ENCODE measurements at regions not wholly inside any gene's neighbourhood (a gene's known extent, or its start where the extent isn't known, plus 50 kb on each side); places are given as distances from the start of the nearest gene placed in this dataset.

- Histone ChIP-seq H3K79me2 (ENCODE audit: insufficient read depth, low read length) (no peaks in the 10 kb centered on the region), H3K4me3 (replicated peaks in 1 of 2; ENCODE audit: low read depth in 1 of 2, low read length in 2 of 2) (no peak overlapping the region), H4K20me1 (ENCODE audit: insufficient read depth) (no peaks in the 10 kb centered on the region), H3K9ac (ENCODE audit: low read length) (no peak overlapping the region), H3K27me3 (ENCODE audit: insufficient read depth, low read length) (no peaks in the 10 kb centered on the region), H3K9me2 (ENCODE audit: insufficient read depth) (no peaks in the 10 kb centered on the region), H3K36me3 (ENCODE audit: control insufficient read depth in 1 of 2, insufficient read depth in 2 of 2, low read length in 2 of 2) (no peaks in the 10 kb centered on the region), H3K9me3 (ENCODE audit: control insufficient read depth in 1 of 2, insufficient read depth in 1 of 2, low read depth in 1 of 2, low read length in 2 of 2) (no peaks in the 10 kb centered on the region), H3K27ac (ENCODE audit: low read depth, low read length) (no peak overlapping the region), H3K4me2 (ENCODE audit: low read length) (no peak overlapping the region), H3K4me1 (ENCODE audit: control insufficient read depth in 1 of 2, insufficient read depth in 2 of 2, low read length in 2 of 2) (peaks cover 0 to 12% of the 10 kb centered on the region in 2 experiments; a peak in 2 of 4 replicates), H2AFZ (ENCODE audit: low read depth, low read length, poor library complexity, severe bottlenecking) (no peak overlapping the region)
- DNase-seq (ENCODE audit: low read depth, low spot score) (no peak), ATAC-seq (no peak)
- BruUV-seq (replicated peaks): no TSS peak
- TF ChIP-seq CBX3 (IDR thresholded peaks at IDR 0.05; ENCODE audit: low read depth): no peak
- no peak for TF ChIP-seq ZFX (IDR thresholded peaks at IDR 0.05)
- no peak for TF ChIP-seq SIN3A (IDR thresholded peaks at IDR 0.05; ENCODE audit: low read depth)
- no peak for TF ChIP-seq YY1 (IDR thresholded peaks at IDR 0.05; ENCODE audit: extremely low read depth, insufficient replicate concordance, low read depth, low read length)
- TF ChIP-seq JUND (IDR thresholded peaks at IDR 0.05): no peak
- no peak for TF ChIP-seq POLR2A (IDR thresholded peaks at IDR 0.05; ENCODE audit: borderline replicate concordance, extremely low read depth, insufficient read depth, insufficient read length)
- intact Hi-C loops (cut with micrococcal nuclease): no loop called here
- ChIA-PET CTCF (interaction anchor here (1.4 to 3.1 kb wide), 3 partner anchors 9 to 189 kb away, joined by 3 to 19 read pairs (median 6); no protein-coding TSS in a partner anchor), POLR2A (interaction anchor here (1.3 kb wide), 1 partner anchor 114 kb away, joined by 5 read pairs; the partner anchor contains the start of gene GADD45A), RAD21 (ENCODE audit: low non-redundant PET in 1 of 2, low total read pairs in 2 of 2, uncharacterized antibody in 2 of 2, unreplicated experiment in 2 of 2) (interaction anchor here in 1 of 2 experiments (0.7 kb wide), 1 partner anchor 194 kb away, joined by 4 read pairs; no protein-coding TSS in a partner anchor)
These were observed 113.6 kb upstream of the GADD45A start for GRCh38 chr1:67571406-67571805.

- Histone ChIP-seq H3K27ac (ENCODE audit: low read depth, low read length) (no peak overlapping the region), H3K27me3 (ENCODE audit: insufficient read depth, low read length) (no peaks in the 10 kb centered on the region), H3K36me3 (ENCODE audit: control insufficient read depth in 1 of 2, insufficient read depth in 2 of 2, low read length in 2 of 2) (no peaks in the 10 kb centered on the region), H3K4me1 (ENCODE audit: control insufficient read depth in 1 of 2, insufficient read depth in 2 of 2, low read length in 2 of 2) (peaks cover 0 to 12% of the 10 kb centered on the region in 2 experiments; a peak in 2 of 4 replicates), H3K4me2 (ENCODE audit: low read length) (no peak overlapping the region), H2AFZ (ENCODE audit: low read depth, low read length, poor library complexity, severe bottlenecking) (no peak overlapping the region), H3K79me2 (ENCODE audit: insufficient read depth, low read length) (no peaks in the 10 kb centered on the region), H3K4me3 (replicated peaks in 1 of 2; ENCODE audit: low read depth in 1 of 2, low read length in 2 of 2) (no peak overlapping the region), H3K9ac (ENCODE audit: low read length) (no peak overlapping the region), H4K20me1 (ENCODE audit: insufficient read depth) (no peaks in the 10 kb centered on the region), H3K9me2 (ENCODE audit: insufficient read depth) (no peaks in the 10 kb centered on the region), H3K9me3 (ENCODE audit: control insufficient read depth in 1 of 2, insufficient read depth in 1 of 2, low read depth in 1 of 2, low read length in 2 of 2) (no peaks in the 10 kb centered on the region)
- ATAC-seq (no peak), DNase-seq (ENCODE audit: low read depth, low spot score) (no peak)
- CTCF ChIA-PET: interaction anchor here (1.4 to 3.1 kb wide), 2 partner anchors 10 to 14 kb away, joined by 3 to 19 read pairs; no protein-coding TSS in a partner anchor
- POLR2A ChIA-PET: no interaction called here
- RAD21 ChIA-PET (ENCODE audit: low non-redundant PET in 1 of 2, low total read pairs in 2 of 2, uncharacterized antibody in 2 of 2, unreplicated experiment in 2 of 2): interaction anchor here in 1 of 2 experiments (0.7 kb wide), 1 partner anchor 194 kb away, joined by 4 read pairs; no protein-coding TSS in a partner anchor
- intact Hi-C loops (cut with micrococcal nuclease): no loop called here
- no TSS peak for BruUV-seq (replicated peaks)
- TF ChIP-seq EZH2phosphoT487 (IDR thresholded peaks at IDR 0.05; ENCODE audit: borderline replicate concordance): no peak
- TF ChIP-seq SRF (IDR thresholded peaks at IDR 0.05; ENCODE audit: low read depth): no peak
- TF ChIP-seq SP1 (IDR thresholded peaks at IDR 0.05; ENCODE audit: low read depth): no peak
- no peak for TF ChIP-seq CEBPB (IDR thresholded peaks at IDR 0.05; ENCODE audit: low read depth)
- no peak for TF ChIP-seq EZH2 (IDR thresholded peaks at IDR 0.05)
- TF ChIP-seq ATF3 (IDR thresholded peaks at IDR 0.05): no peak
- TF ChIP-seq CBX3 (IDR thresholded peaks at IDR 0.05; ENCODE audit: low read depth): no peak
- TF ChIP-seq MAX (IDR thresholded peaks at IDR 0.05): no peak
- no peak for TF ChIP-seq POLR2A (IDR thresholded peaks at IDR 0.05; ENCODE audit: borderline replicate concordance, extremely low read depth, insufficient read depth, insufficient read length)
- TF ChIP-seq, protein P1, sequence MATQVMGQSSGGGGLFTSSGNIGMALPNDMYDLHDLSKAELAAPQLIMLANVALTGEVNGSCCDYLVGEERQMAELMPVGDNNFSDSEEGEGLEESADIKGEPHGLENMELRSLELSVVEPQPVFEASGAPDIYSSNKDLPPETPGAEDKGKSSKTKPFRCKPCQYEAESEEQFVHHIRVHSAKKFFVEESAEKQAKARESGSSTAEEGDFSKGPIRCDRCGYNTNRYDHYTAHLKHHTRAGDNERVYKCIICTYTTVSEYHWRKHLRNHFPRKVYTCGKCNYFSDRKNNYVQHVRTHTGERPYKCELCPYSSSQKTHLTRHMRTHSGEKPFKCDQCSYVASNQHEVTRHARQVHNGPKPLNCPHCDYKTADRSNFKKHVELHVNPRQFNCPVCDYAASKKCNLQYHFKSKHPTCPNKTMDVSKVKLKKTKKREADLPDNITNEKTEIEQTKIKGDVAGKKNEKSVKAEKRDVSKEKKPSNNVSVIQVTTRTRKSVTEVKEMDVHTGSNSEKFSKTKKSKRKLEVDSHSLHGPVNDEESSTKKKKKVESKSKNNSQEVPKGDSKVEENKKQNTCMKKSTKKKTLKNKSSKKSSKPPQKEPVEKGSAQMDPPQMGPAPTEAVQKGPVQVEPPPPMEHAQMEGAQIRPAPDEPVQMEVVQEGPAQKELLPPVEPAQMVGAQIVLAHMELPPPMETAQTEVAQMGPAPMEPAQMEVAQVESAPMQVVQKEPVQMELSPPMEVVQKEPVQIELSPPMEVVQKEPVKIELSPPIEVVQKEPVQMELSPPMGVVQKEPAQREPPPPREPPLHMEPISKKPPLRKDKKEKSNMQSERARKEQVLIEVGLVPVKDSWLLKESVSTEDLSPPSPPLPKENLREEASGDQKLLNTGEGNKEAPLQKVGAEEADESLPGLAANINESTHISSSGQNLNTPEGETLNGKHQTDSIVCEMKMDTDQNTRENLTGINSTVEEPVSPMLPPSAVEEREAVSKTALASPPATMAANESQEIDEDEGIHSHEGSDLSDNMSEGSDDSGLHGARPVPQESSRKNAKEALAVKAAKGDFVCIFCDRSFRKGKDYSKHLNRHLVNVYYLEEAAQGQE (IDR thresholded peaks at IDR 0.05; ENCODE audit: low read depth): no peak
- TF ChIP-seq YY1 (IDR thresholded peaks at IDR 0.05; ENCODE audit: extremely low read depth, insufficient replicate concordance, low read depth, low read length): no peak
- no peak for TF ChIP-seq JUND (IDR thresholded peaks at IDR 0.05)
These were observed 113.0 kb upstream of the GADD45A start for GRCh38 chr1:67571901-67572593.
